Epithelial cell of esophagus (primary cell): ENCODE measurements at regions not wholly inside any gene's neighbourhood (a gene's known extent, or its start where the extent isn't known, plus 50 kb on each side); places are given as distances from the start of the nearest gene placed in this dataset.
A peak's percentile ranks its signal among the peaks of the same experiment; 100 is the strongest.

ENCODE experiments used
- DNase-seq: peaks from one replicate; pipeline ENCODE4 v3.0.0; 2010; ENCODE audit warnings: low read depth
- H3K4me3 ChIP-seq: 2 replicates; pipeline ENCODE4 v1.5.1; 2011; ENCODE audit warnings: mild to moderate bottlenecking, low read length, control low read depth
- CTCF ChIP-seq: IDR thresholded peaks from 2 replicates; pipeline ENCODE4 v1.5.1; 2011; ENCODE audit warnings: low read depth, mild to moderate bottlenecking, low read length, control low read depth, inconsistent platforms; ENCODE audit not compliant: insufficient read depth; ENCODE audit errors: missing control alignments

- no peak for TF ChIP-seq CTCF
- no peak for DNase-seq
Observed at GRCh38 chr4:14294611-14295010, 667.1 kb upstream of the BOD1L1 start.

GRCh38 chr4:14299166-14299565 is 671.6 kb upstream of the BOD1L1 start:
- TF ChIP-seq CTCF: no peak
- DNase-seq: no peak

More at GRCh38 chr4:14294611-14295010, 667.1 kb upstream of the BOD1L1 start:
- no peak overlapping the region for H3K4me3 ChIP-seq

GRCh38 chr4:14302021-14302420 is 674.5 kb upstream of the BOD1L1 start:
- H3K4me3 ChIP-seq: no peak overlapping the region
- DNase-seq: no peak
- no peak for TF ChIP-seq CTCF

More at GRCh38 chr4:14299166-14299565, 671.6 kb upstream of the BOD1L1 start:
- no peak overlapping the region for H3K4me3 ChIP-seq

- no peak for DNase-seq
- TF ChIP-seq CTCF: no peak
- H3K4me3 ChIP-seq: no peak overlapping the region
Observed at GRCh38 chr4:14303856-14304255, 676.3 kb upstream of the BOD1L1 start.

- H3K4me3 ChIP-seq: no peak overlapping the region
- TF ChIP-seq CTCF: no peak
- peak; percentile 94 for DNase-seq
Observed at GRCh38 chr4:14308229-14308651, 680.7 kb upstream of the BOD1L1 start.

- H3K4me3 ChIP-seq: no peak overlapping the region
- TF ChIP-seq CTCF: no peak
- DNase-seq: no peak
Observed at GRCh38 chr4:14309431-14309830, 681.9 kb upstream of the BOD1L1 start.

GRCh38 chr4:14313757-14314156 is 686.2 kb upstream of the BOD1L1 start:
- no peak for DNase-seq
- no peak overlapping the region for H3K4me3 ChIP-seq
- TF ChIP-seq CTCF: no peak
